Kasumi-1 (cell line): ENCODE measurements at regions not wholly inside any gene's neighbourhood (a gene's known extent, or its start where the extent isn't known, plus 50 kb on each side); places are given as distances from the start of the nearest gene placed in this dataset.
A peak's percentile ranks its signal among the peaks of the same experiment; 100 is the strongest.
"Not testable (repeated sequence)": the region's sequence is repeated elsewhere in the genome, so short reads cannot be mapped to it uniquely, and the experiment has no call there.

Source experiments
- DNase-seq, 2 experiments: peaks; one replicate each; lab custom pipeline; 2025; lab: John Stamatoyannopoulos, UW

GRCh38 chr4:42824278-42824977 lies 68.1 kb upstream of the GRXCR1 start:
- no peak for DNase-seq

GRCh38 chr4:42821230-42821629 lies 71.3 kb upstream of the GRXCR1 start:
- no peak for DNase-seq

- DNase-seq, result no peak
These were observed 72.5 kb upstream of the GRXCR1 start for GRCh38 chr4:42819863-42820514.

DNA sequence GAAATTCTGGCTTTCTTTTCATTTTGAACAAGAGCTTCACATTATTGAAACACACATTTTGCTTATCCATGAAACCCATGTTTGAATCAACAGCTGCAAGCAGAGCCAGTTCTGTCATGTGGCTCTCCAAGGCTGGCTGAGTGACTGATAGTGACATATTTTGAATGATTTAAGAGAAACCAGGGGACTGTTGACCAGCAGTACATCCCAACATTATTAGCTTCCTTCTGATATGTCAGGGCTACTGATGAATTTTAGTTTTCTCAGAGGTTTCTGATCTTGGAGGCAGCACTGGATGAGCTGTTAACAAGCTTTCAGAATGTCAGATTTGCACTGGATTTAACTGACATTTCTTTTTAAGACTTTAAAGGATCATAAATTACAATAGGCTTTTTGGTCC lies 74.6 kb upstream of the GRXCR1 start:
- no peak for DNase-seq

GRCh38 chr4:42816880-42817400 lies 75.6 kb upstream of the GRXCR1 start:
- peak in 1 of 2 experiments; percentile 10 for DNase-seq

GRCh38 chr4:42816189-42816879 lies 76.2 kb upstream of the GRXCR1 start:
- DNase-seq, result peak; percentile 69 to 79

GRCh38 chr4:42809419-42810084 lies 83.0 kb upstream of the GRXCR1 start:
- DNase-seq, result no peak

DNA sequence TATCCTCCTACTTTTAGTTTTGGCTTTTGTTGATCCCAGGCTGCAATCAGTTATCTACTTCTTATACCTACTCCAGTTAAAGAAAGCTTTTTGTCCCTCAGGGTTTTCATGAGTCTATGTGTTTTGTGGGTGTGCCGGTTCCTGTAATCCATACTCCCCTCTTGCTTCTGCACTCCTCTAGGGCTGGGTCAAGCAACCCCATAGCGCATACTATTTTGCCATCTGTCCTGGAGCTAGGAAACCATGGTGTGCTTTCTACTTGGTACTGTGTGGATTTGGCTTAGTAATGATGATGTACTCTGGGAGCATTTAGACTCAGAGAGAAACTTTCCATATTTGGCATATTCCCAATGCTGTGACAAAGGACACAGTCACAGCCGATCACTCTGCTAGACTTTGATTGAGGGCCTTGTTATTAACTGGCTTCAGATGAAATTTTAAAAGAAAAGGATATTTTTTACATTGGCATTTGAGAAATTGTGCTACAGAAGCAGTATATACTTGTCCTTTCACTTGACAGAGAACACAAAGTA lies 86.1 kb upstream of the GRXCR1 start:
- DNase-seq, result no peak

- no peak for DNase-seq
These were observed 103.4 kb upstream of the GRXCR1 start for GRCh38 chr4:42789041-42789567.

DNA sequence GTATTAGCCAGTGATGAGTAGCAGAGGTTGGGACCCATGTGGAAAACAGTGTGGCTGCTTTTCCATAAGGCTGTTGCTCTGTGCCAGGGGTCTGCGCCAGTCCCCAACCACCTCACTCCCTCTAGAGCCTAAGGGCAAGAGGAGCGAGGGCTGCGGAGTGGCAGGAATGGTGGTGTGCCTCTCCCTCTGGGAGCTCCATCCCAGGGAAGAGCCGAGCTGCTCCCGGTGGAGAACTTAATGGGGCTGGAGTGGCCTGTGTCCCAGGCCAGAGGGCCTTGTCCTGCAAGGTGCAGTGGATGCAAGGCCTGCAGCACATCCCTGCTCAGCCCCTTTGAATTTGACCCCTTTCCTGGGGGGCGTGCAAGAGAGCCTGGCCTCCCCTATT lies 105.4 kb upstream of the GRXCR1 start:
- no peak for DNase-seq

GRCh38 chr4:42786350-42787078 lies 106.0 kb upstream of the GRXCR1 start:
- no peak for DNase-seq

- DNase-seq, result no peak
These were observed 106.7 kb upstream of the GRXCR1 start for GRCh38 chr4:42785817-42786216.

GRCh38 chr4:42781315-42781714 lies 111.2 kb upstream of the GRXCR1 start:
- no peak for DNase-seq

GRCh38 chr4:42778349-42778748 lies 114.2 kb upstream of the GRXCR1 start:
- no peak for DNase-seq

DNA sequence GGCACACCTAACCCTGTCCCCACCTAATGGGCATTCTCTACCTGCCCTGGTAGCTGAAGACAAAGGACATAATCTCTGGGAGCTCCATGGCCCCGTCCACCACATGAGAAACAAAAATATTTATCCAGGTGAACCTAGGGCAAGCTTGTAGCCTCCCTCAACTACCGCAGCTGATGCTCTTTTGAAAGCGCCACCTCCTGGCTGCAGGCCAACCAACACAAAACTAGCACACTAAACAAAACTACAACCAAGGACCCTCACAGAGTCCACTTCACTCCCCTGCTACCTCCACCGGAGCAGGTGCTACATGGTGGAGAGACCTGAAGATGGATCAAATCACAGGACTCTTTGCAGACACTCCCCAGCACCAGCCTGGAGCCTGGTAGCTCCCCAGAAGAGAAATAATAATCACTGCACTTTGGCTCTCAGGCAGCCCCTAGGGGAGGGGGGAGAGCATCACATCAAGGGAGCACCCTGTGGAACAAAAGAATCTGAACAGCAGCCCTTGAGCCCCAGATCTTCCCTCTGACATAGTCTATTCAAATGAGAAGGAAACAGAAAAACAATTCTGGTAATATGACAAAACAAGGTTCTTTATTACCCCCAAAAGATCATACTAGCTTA lies 111.3 kb upstream of the ATP8A1 start:
- no peak for DNase-seq

- no peak for DNase-seq
These were observed 110.8 kb upstream of the ATP8A1 start for GRCh38 chr4:42767669-42768068.

GRCh38 chr4:42761804-42762203 lies 104.9 kb upstream of the ATP8A1 start:
- no peak for DNase-seq

DNA sequence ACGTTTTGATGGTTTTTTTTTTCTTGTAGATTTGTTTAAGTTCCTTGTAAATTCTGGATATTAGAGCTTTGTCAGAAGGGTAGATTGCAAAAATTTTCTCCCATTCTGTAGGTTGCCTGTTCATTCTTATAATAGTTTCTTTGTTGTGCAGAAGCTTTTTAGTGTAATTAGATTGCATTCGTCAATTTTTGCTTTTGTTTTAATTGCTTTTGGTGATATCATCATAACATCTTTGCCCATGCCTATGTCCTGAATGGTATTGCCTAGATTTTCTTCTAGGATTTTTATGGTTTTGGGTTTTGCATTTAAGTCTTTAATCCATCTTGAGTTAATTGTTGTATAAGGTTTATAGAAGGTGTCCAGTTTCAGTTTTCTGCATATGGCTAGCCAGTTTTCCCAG lies 98.1 kb upstream of the ATP8A1 start:
- not testable (repeated sequence) for DNase-seq

GRCh38 chr4:42751587-42751986 lies 94.7 kb upstream of the ATP8A1 start:
- DNase-seq, result no peak

DNA sequence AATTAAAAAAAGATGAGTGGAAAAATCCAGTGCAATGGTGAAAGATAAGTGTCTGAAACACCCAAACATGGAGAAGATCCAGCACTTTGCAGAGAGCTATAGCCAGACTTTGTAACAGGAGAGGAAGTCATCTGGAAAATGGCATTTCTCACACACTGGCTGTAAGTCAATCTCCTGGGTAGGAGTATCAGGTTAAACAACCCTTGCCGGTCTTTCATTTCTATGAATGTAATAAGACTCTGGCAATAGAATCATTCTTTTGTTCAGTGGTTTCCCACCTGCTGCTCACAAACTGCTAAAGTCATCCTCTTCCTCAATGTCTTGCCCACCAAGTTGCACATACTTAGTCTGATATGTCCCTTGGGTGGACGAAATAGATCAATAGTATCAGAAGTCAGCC lies 94.0 kb upstream of the ATP8A1 start:
- no peak for DNase-seq

DNA sequence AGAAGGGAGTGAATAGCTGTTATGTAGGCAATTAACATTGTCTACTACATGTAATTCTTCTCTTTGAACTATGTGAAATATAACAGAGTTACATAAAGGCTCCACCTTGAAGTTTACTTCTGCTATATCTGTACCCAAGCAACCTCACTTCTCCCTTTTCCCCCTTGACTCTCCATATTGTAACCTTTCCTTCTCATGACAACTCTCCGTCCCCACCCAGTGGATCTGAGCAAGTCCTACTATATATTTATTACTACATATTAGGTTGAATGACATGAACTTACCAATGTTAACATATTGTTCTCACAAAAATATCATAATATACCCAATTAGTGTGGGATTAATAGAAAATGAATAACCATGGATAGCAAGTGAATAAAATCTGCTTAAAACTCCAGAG lies 93.2 kb upstream of the ATP8A1 start:
- DNase-seq, result peak; percentile 83 to 94
